KMS-11 (cell line): ENCODE measurements at regions not wholly inside any gene's neighbourhood (a gene's known extent, or its start where the extent isn't known, plus 50 kb on each side); places are given as distances from the start of the nearest gene placed in this dataset.

Experiments
- H2AFZ ChIP-seq: fragments of 200-600 bp; sonication (generic); 2 replicates; pipeline ENCODE4 v1.6.1; 2016; ENCODE audit warnings: antibody characterized with exemption, mixed run types, low read depth
- H3K27ac ChIP-seq: fragments of 200-600 bp; sonication (generic); 2 replicates; pipeline ENCODE4 v1.6.1; 2016; ENCODE audit warnings: mild to moderate bottlenecking, mixed run types
- H3K27me3 ChIP-seq: fragments of 200-600 bp; sonication (generic); 2 replicates; pipeline ENCODE4 v1.6.1; 2017; ENCODE audit warnings: mild to moderate bottlenecking, low read depth, mixed run types, moderate library complexity; ENCODE audit not compliant: insufficient read depth
- H3K36me3 ChIP-seq: fragments of 200-600 bp; sonication (generic); 2 replicates; pipeline ENCODE4 v1.6.1; 2017; ENCODE audit warnings: mild to moderate bottlenecking, mixed run types; ENCODE audit not compliant: insufficient read depth
- H3K4me1 ChIP-seq: fragments of 200-600 bp; sonication (generic); 2 replicates; pipeline ENCODE4 v1.6.1; 2016; ENCODE audit warnings: mild to moderate bottlenecking, low read depth, mixed run types; ENCODE audit not compliant: poor library complexity, severe bottlenecking
- H3K4me2 ChIP-seq: fragments of 200-600 bp; sonication (generic); 2 replicates; pipeline ENCODE4 v1.7.0; 2016; ENCODE audit warnings: mild to moderate bottlenecking, mixed run types
- H3K4me3 ChIP-seq: fragments of 200-600 bp; sonication (generic); IDR thresholded peaks from 2 replicates; pipeline ENCODE4 v1.6.1; 2017; ENCODE audit warnings: low read depth, low read length, mixed read lengths; ENCODE audit not compliant: insufficient read depth
- H3K79me2 ChIP-seq: fragments of 200-600 bp; sonication (generic); 2 replicates; pipeline ENCODE4 v1.6.1; 2016; ENCODE audit warnings: low read depth, mixed run types; ENCODE audit not compliant: insufficient read depth
- H3K9ac ChIP-seq: fragments of 200-600 bp; sonication (generic); 2 replicates; pipeline ENCODE4 v1.6.1; 2016; ENCODE audit warnings: mild to moderate bottlenecking, mixed run types
- H4K20me1 ChIP-seq: fragments of 200-600 bp; sonication (generic); 2 replicates; pipeline ENCODE4 v1.6.1; 2016; ENCODE audit warnings: mild to moderate bottlenecking, mixed run types; ENCODE audit not compliant: insufficient read depth
- TF ChIP-seq, protein P1 (sequence below): fragments of 200-600 bp; sonication (generic); conservative IDR thresholded peaks from 2 replicates; pipeline ENCODE4 v1.6.1; 2017; ENCODE audit warnings: low read depth, mild to moderate bottlenecking, antibody characterized with exemption, low read length, moderate library complexity, mixed read lengths

DNA sequence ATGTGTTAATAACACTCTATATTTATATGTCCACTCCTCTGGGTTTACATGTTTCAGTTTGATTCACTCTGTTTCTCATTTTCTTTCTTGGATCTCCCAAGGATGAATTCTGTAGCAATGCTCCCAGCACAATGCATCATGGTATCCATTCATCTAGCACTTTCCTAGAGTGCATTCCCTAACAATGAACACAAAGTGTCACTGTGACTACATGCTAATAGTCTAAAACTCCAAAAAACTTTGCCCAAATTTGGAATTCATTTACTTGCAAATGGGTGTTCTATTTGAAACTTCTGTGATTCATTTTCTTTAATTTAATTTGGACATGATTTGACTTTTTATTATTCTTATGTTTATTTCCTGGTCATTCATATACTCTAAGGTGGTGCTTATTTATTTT is 286.3 kb downstream of the POU4F1 start:
- H3K27ac ChIP-seq = no peak overlapping the region
- no peaks in the 10 kb centered on the region for H3K79me2 ChIP-seq
- H3K27me3 ChIP-seq = no peaks in the 10 kb centered on the region
- no peaks in the 10 kb centered on the region for H4K20me1 ChIP-seq
- no peaks in the 10 kb centered on the region for H3K36me3 ChIP-seq
- no peak overlapping the region for H2AFZ ChIP-seq
- no peak overlapping the region for H3K4me3 ChIP-seq
- H3K4me1 ChIP-seq = no peaks in the 10 kb centered on the region
- TF ChIP-seq, protein P1, sequence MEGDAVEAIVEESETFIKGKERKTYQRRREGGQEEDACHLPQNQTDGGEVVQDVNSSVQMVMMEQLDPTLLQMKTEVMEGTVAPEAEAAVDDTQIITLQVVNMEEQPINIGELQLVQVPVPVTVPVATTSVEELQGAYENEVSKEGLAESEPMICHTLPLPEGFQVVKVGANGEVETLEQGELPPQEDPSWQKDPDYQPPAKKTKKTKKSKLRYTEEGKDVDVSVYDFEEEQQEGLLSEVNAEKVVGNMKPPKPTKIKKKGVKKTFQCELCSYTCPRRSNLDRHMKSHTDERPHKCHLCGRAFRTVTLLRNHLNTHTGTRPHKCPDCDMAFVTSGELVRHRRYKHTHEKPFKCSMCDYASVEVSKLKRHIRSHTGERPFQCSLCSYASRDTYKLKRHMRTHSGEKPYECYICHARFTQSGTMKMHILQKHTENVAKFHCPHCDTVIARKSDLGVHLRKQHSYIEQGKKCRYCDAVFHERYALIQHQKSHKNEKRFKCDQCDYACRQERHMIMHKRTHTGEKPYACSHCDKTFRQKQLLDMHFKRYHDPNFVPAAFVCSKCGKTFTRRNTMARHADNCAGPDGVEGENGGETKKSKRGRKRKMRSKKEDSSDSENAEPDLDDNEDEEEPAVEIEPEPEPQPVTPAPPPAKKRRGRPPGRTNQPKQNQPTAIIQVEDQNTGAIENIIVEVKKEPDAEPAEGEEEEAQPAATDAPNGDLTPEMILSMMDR = no peak
- H3K9ac ChIP-seq = no peak overlapping the region
- no peak overlapping the region for H3K4me2 ChIP-seq

DNA sequence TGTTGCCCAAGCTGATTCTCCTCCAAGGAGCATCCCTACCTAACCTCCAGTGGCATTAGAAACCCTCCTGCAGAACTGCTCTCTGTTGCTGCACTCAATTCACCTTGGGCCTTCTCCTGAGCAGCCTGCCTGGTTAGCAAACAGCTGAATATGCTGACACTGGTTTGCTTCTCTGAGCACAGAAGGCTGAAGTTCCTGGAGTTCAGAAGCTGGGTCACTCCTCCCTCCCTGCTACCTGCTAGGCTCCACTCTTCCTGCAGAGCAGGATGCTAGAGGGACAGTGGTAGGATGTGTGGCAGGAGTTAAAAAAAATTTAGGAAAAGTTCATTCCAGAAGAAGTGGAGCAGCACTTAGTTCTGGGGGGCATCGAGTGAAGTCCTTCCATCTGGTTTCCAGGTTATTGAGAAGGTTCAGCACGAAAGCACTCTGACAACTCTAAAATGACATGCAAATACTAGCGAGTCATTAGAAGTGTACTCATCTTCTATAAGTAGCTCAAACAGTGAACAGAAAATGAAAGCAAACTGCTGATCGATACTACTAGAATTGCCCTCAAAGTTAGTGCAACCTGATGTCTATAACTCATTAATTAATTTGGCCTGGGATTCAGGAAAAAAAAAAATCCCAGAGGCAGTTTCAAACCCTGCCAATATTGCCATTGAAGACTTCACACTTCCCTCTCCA is 293.7 kb downstream of the POU4F1 start:
- Histone ChIP-seq H3K79me2 (no peaks in the 10 kb centered on the region), H2AFZ (no peak overlapping the region), H3K36me3 (no peaks in the 10 kb centered on the region), H3K27ac (no peak overlapping the region), H3K4me3 (no peak overlapping the region), H3K4me1 (no peaks in the 10 kb centered on the region), H3K4me2 (no peak overlapping the region), H3K27me3 (no peaks in the 10 kb centered on the region), H4K20me1 (no peaks in the 10 kb centered on the region), H3K9ac (no peak overlapping the region)
- TF ChIP-seq, protein P1 = no peak

DNA sequence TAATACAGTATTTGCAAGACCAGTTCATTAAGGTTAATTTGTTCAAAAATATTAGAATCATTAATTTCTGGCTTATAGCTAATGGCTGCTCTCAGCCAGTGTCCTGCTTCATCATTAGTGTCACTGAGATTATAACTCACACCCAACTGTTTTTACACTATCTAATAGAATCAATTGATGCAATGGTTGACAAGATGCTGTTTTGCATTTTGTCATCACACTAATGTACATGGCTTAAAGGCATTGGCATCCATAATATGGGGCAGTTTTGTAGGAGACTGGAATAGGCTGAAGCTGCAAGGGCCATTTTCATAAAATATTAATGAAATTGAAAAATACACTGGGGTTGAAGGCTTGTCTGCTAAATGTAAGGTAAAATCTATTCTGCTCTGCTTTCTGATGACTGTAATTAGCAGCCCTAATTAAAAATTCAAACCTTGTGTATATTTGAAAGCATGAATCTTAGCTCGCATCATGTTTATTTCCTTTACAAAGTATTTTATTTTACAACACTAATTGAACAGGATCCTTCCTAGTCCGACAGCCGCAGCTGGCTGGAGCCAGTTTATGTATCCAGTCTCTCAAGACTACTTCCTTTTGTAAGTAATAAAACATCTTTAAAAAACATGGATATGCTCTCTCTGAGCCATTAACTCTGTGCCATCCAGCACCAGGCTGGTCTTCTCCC is 296.7 kb downstream of the POU4F1 start:
- Histone ChIP-seq H3K9ac (no peak overlapping the region), H3K79me2 (no peaks in the 10 kb centered on the region), H4K20me1 (no peaks in the 10 kb centered on the region), H3K4me1 (no peaks in the 10 kb centered on the region), H2AFZ (no peak overlapping the region), H3K36me3 (no peaks in the 10 kb centered on the region), H3K27ac (no peak overlapping the region), H3K4me3 (no peak overlapping the region), H3K27me3 (no peaks in the 10 kb centered on the region), H3K4me2 (no peak overlapping the region)
- TF ChIP-seq, protein P1 = no peak

GRCh38 chr13:78305171-78305570 is 298.2 kb downstream of the POU4F1 start:
- H2AFZ ChIP-seq = no peak overlapping the region
- no peaks in the 10 kb centered on the region for H3K36me3 ChIP-seq

More at GRCh38 chr13:78305171-78305570, 298.2 kb downstream of the POU4F1 start:
- H3K27me3 ChIP-seq = no peaks in the 10 kb centered on the region
- no peaks in the 10 kb centered on the region for H4K20me1 ChIP-seq
- H3K9ac ChIP-seq = no peak overlapping the region
- H3K4me3 ChIP-seq = no peak overlapping the region
- TF ChIP-seq, protein P1 = no peak
- no peaks in the 10 kb centered on the region for H3K4me1 ChIP-seq
- H3K79me2 ChIP-seq = no peaks in the 10 kb centered on the region
- no peak overlapping the region for H3K4me2 ChIP-seq
- H3K27ac ChIP-seq = no peak overlapping the region
